Fibroblast of lung (primary cell): ENCODE measurements at regions not wholly inside any gene's neighbourhood (a gene's known extent, or its start where the extent isn't known, plus 50 kb on each side); places are given as distances from the start of the nearest gene placed in this dataset.

Experiments used
- EZH2 ChIP-seq: IDR thresholded peaks from 2 replicates; pipeline ENCODE4 v1.5.1; 2012; ENCODE audit warnings: low read length, control low read depth, mild to moderate bottlenecking; ENCODE audit errors: missing control alignments
- TF ChIP-seq, protein P1 (sequence below), 2 donors: IDR thresholded peaks in 1 of 2; conservative IDR thresholded peaks in 1 of 2; 1 replicate in 1 of 2; 2 replicates in 1 of 2; pipeline ENCODE4 v1.5.1; 2011 to 2012; ENCODE audit warnings: low read length in 2 of 2, control low read depth in 1 of 2, inconsistent platforms in 1 of 2, low read depth in 1 of 2, mild to moderate bottlenecking in 1 of 2

GRCh38 chr6:100188754-100189153, 194.7 kb upstream of the MCHR2 start:
- TF ChIP-seq, protein P1, sequence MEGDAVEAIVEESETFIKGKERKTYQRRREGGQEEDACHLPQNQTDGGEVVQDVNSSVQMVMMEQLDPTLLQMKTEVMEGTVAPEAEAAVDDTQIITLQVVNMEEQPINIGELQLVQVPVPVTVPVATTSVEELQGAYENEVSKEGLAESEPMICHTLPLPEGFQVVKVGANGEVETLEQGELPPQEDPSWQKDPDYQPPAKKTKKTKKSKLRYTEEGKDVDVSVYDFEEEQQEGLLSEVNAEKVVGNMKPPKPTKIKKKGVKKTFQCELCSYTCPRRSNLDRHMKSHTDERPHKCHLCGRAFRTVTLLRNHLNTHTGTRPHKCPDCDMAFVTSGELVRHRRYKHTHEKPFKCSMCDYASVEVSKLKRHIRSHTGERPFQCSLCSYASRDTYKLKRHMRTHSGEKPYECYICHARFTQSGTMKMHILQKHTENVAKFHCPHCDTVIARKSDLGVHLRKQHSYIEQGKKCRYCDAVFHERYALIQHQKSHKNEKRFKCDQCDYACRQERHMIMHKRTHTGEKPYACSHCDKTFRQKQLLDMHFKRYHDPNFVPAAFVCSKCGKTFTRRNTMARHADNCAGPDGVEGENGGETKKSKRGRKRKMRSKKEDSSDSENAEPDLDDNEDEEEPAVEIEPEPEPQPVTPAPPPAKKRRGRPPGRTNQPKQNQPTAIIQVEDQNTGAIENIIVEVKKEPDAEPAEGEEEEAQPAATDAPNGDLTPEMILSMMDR (conservative IDR thresholded peaks at IDR 0.05 in 1 of 2, IDR thresholded peaks at IDR 0.05 in 1 of 2; ENCODE audit: low read depth in 1 of 2, low read length in 2 of 2), result no peak
- no peak for TF ChIP-seq EZH2
